ENCODE measurements at regions not wholly inside any gene's neighbourhood (a gene's known extent, or its start where the extent isn't known, plus 50 kb on each side); places are given as distances from the start of the nearest gene placed in this dataset.

DNA sequence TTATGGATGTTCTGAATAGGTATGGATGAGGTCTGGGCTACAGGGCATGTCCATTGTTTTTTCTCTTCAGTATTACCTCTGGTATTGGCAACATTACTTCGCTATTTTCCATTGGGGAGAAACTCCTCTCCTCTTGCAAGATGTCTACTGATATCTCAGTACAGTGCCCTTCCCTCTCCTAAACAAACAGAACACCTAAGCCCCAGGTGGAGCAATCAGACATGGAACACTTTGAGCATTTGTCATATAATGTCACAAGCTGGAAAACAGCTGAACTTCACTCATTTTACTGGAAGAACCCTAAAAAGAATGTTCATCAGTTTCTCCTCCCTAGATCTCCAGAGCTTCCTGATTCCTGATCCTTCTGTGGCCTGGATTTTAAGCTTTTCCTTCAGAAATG lies 339.8 kb downstream of the FRK start:
- Mint-ChIP-seq H3K27ac (no peak overlapping the region), H3K4me3 (no peak overlapping the region), H3K36me3 (ENCODE audit: low read depth) (no peaks in the 10 kb centered on the region), H3K9me3 (no peaks in the 10 kb centered on the region; the same call in 2 of the 3 replicates), H3K4me1 (no peaks in the 10 kb centered on the region), H3K27me3 (ENCODE audit: insufficient read depth, low read depth, poor library complexity) (no peaks in the 10 kb centered on the region)
- TF ChIP-seq ZNF331 (CRISPR knock-in tag; IDR thresholded peaks at IDR 0.05; ENCODE audit: low read depth) = no peak
- TF ChIP-seq, protein P1, sequence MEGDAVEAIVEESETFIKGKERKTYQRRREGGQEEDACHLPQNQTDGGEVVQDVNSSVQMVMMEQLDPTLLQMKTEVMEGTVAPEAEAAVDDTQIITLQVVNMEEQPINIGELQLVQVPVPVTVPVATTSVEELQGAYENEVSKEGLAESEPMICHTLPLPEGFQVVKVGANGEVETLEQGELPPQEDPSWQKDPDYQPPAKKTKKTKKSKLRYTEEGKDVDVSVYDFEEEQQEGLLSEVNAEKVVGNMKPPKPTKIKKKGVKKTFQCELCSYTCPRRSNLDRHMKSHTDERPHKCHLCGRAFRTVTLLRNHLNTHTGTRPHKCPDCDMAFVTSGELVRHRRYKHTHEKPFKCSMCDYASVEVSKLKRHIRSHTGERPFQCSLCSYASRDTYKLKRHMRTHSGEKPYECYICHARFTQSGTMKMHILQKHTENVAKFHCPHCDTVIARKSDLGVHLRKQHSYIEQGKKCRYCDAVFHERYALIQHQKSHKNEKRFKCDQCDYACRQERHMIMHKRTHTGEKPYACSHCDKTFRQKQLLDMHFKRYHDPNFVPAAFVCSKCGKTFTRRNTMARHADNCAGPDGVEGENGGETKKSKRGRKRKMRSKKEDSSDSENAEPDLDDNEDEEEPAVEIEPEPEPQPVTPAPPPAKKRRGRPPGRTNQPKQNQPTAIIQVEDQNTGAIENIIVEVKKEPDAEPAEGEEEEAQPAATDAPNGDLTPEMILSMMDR (conservative IDR thresholded peaks at IDR 0.05; ENCODE audit: low read depth in 2 of 2) = no peak
- no peak for TF ChIP-seq ZNF462 (CRISPR knock-in tag; IDR thresholded peaks at IDR 0.05)
- no peak for TF ChIP-seq ETS1 (IDR thresholded peaks at IDR 0.05)
- no peaks in the 10 kb centered on the region for H4K20me1 ChIP-seq (replicated peaks; ENCODE audit: insufficient read depth)
- no peaks in the 10 kb centered on the region for H3F3A ChIP-seq (replicated peaks; ENCODE audit: low read depth)
- H3K4me1 ChIP-seq (ENCODE audit: insufficient read depth) = no peaks in the 10 kb centered on the region
- H3K9me2 ChIP-seq (ENCODE audit: insufficient read depth) = no peaks in the 10 kb centered on the region
- H3K79me2 ChIP-seq (replicated peaks; ENCODE audit: insufficient read depth) = no peaks in the 10 kb centered on the region
- no peaks in the 10 kb centered on the region for H3K36me3 ChIP-seq (ENCODE audit: insufficient read depth)
- no peak overlapping the region for H3K4me2 ChIP-seq
- H3K4me3 ChIP-seq = no peak overlapping the region
- no peak for DNase-seq (ENCODE audit: low spot score)
- ATAC-seq = no peak
- no peak overlapping the region for H2AFZ ChIP-seq
- H3K27me3 ChIP-seq (ENCODE audit: insufficient read depth) = no peaks in the 10 kb centered on the region
- no peak overlapping the region for H3K27ac ChIP-seq (ENCODE audit: low read depth)

All from GM23338 (cell line).